ENCODE measurements at regions not wholly inside any gene's neighbourhood (a gene's known extent, or its start where the extent isn't known, plus 50 kb on each side); places are given as distances from the start of the nearest gene placed in this dataset.

- Histone ChIP-seq H3K36me3 (ENCODE audit: control insufficient read depth, insufficient read depth, low read length) (no peaks in the 10 kb centered on the region), H2AK9ac (replicated peaks; ENCODE audit: low read depth, low read length, poor library complexity) (no peak overlapping the region), H3K56ac (ENCODE audit: extremely low read depth, insufficient read depth, low read length) (no peak overlapping the region), H4K20me1 (ENCODE audit: insufficient read depth, low read length) (no peaks in the 10 kb centered on the region), H4K5ac (ENCODE audit: low read depth, low read length) (no peak overlapping the region), H3K23ac (ENCODE audit: low read depth, low read length) (no peak overlapping the region), H2AFZ (replicated peaks; ENCODE audit: low read length, poor library complexity) (no peak overlapping the region), H4K8ac (ENCODE audit: low read depth in 2 of 2, low read length in 2 of 2) (no peak overlapping the region), H3K9me1 (ENCODE audit: insufficient read depth, low read length) (no peaks in the 10 kb centered on the region), H3K27me3 (ENCODE audit: control insufficient read depth, insufficient read depth, low read length) (no peaks in the 10 kb centered on the region), H4K91ac (ENCODE audit: insufficient read depth, low read depth, low read length) (no peak overlapping the region), H2BK5ac (ENCODE audit: low read depth, low read length, poor library complexity, severe bottlenecking) (no peak overlapping the region), H3K4me3 (ENCODE audit: insufficient read depth, low read depth, low read length) (no peak overlapping the region), H3K4ac (ENCODE audit: low read depth, low read length) (no peak overlapping the region), H3K9ac (ENCODE audit: low read depth, low read length) (no peak overlapping the region), H3K27ac (ENCODE audit: insufficient read depth, low read length) (no peak overlapping the region), H2BK15ac (ENCODE audit: low read depth, low read length) (no peak overlapping the region), H3K4me2 (ENCODE audit: low read depth, low read length) (no peak overlapping the region), H2BK20ac (ENCODE audit: low read depth, low read length) (no peak overlapping the region), H3K4me1 (ENCODE audit: control insufficient read depth, insufficient read depth, low read length) (no peaks in the 10 kb centered on the region), H3K14ac (replicated peaks; ENCODE audit: low read depth, low read length) (no peak overlapping the region), H2BK120ac (ENCODE audit: low read depth, low read length) (no peak overlapping the region), H3K9me3 (ENCODE audit: control insufficient read depth, insufficient read depth, low read length) (no peaks in the 10 kb centered on the region), H2AK5ac (ENCODE audit: low read depth, low read length) (no peak overlapping the region), H3K79me1 (ENCODE audit: low read depth in 1 of 2, low read length in 2 of 2) (no peaks in the 10 kb centered on the region), H3K18ac (ENCODE audit: low read depth, low read length) (no peak overlapping the region)
- intact Hi-C loops (cut with micrococcal nuclease), result no loop called here
- no peak for DNase-seq
- no peak for ATAC-seq (ENCODE audit: low read depth)
- TF ChIP-seq MXI1 (IDR thresholded peaks at IDR 0.05; ENCODE audit: borderline replicate concordance, low read depth, low read length) (no peak), NFE2L2 (IDR thresholded peaks at IDR 0.05; ENCODE audit: low read depth, low read length) (no peak), POLR2A (IDR thresholded peaks at IDR 0.05; ENCODE audit: low read depth, low read length) (no peak), MAZ (IDR thresholded peaks at IDR 0.05; ENCODE audit: borderline replicate concordance, low read depth, low read length) (no peak), BHLHE40 (IDR thresholded peaks at IDR 0.05; ENCODE audit: low read depth, low read length) (no peak), RFX5 (IDR thresholded peaks at IDR 0.05; ENCODE audit: low read depth, low read length) (no peak), RCOR1 (IDR thresholded peaks at IDR 0.05; ENCODE audit: insufficient replicate concordance, low read length) (no peak), USF2 (IDR thresholded peaks at IDR 0.05; ENCODE audit: low read depth, low read length) (no peak), FOS (IDR thresholded peaks at IDR 0.05; ENCODE audit: low read depth, low read length) (no peak)
- ChIA-PET POLR2A (ENCODE audit: unreplicated experiment) (no interaction called here), CTCF (no interaction called here)
- dilution Hi-C loops (cut with HindIII; ENCODE audit: low sequenced_read_pairs, unreplicated experiment), result no loop called here
- in situ Hi-C loops (cut with MboI; ENCODE audit: low sequenced_read_pairs), result no loop called here
- WGBS, 2 experiments (ENCODE audit: extremely low coverage in 2 of 2, insufficient read length in 1 of 2), result no CpG with 5 or more reads among the region's 1 CpG
- BruUV-seq (replicated peaks), result no TSS peak
Observed at GRCh38 chr5:89105171-89105695, 222.2 kb upstream of the MEF2C start.
